GM10248 (cell line): ENCODE measurements at regions not wholly inside any gene's neighbourhood (a gene's known extent, or its start where the extent isn't known, plus 50 kb on each side); places are given as distances from the start of the nearest gene placed in this dataset.
"Not testable (repeated sequence)": the region's sequence is repeated elsewhere in the genome, so short reads cannot be mapped to it uniquely, and the experiment has no call there.

Experiments used
- CTCF ChIA-PET: fragments of 300-600 bp; sonication (Branson Sonifier 250); formaldehyde crosslinking; extraction: SDS; loops from one replicate; lab custom pipeline; 2021; ENCODE audit warnings: antibody characterized with exemption; lab: Yijun Ruan, JAX
- POLR2A ChIA-PET: fragments of 350-650 bp; sonication (Branson Sonifier 250); formaldehyde crosslinking; extraction: SDS; loops from one replicate; lab custom pipeline; 2020; ENCODE audit warnings: antibody characterized with exemption; lab: Yijun Ruan, JAX
- DNase-seq: peaks from one replicate; pipeline ENCODE4 v3.0.0; 2012; ENCODE audit errors: extremely low spot score
- TF ChIP-seq, protein P1 (sequence below): IDR thresholded peaks from 2 replicates; pipeline ENCODE4 v1.5.1; 2012; ENCODE audit warnings: mild to moderate bottlenecking, low read depth; ENCODE audit errors: extremely low read depth, missing control alignments, control extremely low read depth

DNA sequence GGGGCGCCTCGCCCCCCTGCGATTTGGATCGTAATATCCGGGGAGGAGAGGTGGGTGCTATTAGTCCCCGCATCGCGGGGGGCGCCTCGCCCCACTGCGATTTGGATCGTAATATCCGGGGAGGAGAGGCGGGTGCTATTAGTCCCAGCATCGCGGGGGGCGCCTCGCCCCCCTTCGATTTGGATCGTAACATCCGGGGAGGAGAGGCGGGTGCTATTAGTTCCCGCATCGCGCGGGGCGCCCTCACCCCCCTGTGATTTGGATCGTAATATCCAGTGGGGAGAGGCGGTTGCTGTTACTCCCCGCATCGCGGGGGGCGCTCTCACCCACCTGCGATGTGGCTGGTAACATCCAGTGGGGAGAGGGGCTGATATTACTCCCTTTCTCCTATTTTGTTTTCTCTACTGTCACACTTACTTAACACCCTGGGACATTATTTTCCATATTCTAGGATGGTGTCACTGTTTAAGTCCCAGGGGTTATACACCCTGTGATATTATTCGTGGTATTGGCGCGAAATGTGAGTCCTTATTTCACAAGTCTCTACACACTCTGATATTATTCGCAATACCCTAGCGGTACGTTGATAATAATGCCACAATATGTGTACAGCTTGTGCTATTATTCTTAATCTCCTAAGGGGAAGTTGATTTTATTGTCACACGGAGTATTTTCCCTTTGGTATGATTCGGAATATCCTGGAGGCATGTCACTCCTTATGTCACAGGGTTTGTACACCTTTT lies 57.8 kb upstream of the ALDH3B2 start:
- TF ChIP-seq, protein P1, sequence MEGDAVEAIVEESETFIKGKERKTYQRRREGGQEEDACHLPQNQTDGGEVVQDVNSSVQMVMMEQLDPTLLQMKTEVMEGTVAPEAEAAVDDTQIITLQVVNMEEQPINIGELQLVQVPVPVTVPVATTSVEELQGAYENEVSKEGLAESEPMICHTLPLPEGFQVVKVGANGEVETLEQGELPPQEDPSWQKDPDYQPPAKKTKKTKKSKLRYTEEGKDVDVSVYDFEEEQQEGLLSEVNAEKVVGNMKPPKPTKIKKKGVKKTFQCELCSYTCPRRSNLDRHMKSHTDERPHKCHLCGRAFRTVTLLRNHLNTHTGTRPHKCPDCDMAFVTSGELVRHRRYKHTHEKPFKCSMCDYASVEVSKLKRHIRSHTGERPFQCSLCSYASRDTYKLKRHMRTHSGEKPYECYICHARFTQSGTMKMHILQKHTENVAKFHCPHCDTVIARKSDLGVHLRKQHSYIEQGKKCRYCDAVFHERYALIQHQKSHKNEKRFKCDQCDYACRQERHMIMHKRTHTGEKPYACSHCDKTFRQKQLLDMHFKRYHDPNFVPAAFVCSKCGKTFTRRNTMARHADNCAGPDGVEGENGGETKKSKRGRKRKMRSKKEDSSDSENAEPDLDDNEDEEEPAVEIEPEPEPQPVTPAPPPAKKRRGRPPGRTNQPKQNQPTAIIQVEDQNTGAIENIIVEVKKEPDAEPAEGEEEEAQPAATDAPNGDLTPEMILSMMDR = peak; percentile 44
- ChIA-PET CTCF (no interaction called here), POLR2A (no interaction called here)
- DNase-seq = peak; percentile 15

DNA sequence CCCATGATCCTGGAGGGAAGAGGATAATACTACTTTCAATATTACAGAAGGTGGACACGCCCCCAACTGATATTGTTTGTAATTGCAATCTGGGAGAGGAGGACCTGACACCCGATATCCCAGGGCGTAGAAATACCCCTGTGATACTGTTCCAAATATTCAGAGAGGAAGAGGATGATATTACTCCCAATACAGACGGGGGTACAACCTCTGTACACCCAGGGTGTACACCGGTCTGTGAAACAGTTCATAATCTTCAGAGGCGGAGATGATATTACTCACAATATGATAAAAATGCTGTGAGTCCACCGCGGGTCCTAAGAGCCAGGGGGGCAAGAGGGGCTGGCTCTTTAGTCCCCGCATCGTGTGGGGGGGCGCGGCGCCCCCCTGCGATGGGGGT lies 57.2 kb upstream of the ALDH3B2 start:
- CTCF ChIA-PET = no interaction called here
- TF ChIP-seq, protein P1 = no peak
- POLR2A ChIA-PET = no interaction called here
- no peak for DNase-seq

DNA sequence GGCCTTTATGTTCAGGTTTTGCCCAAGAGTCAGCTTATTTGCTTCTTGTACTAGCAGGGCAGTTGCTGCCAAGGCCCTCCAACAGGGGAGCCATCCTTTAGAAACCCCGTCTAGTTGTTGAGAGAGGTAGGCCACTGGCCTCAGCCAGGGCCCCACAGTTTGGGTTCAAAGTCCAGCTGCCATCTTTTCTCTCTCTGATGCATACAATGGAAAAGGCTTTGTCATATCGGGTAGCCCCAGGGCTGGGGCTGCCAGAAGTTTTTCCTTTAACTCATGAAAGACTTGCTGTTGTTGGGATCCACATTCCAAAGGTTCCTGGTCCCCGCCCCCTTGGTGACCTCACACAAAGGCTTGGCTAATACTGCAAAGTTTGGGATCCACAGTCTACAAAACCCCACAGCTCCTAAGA lies 53.7 kb upstream of the ALDH3B2 start:
- DNase-seq, POLR2A ChIA-PET: not testable (repeated sequence)
- CTCF ChIA-PET = interaction anchor here (2.1 kb wide), 1 partner anchor 98 kb away, joined by 7 read pairs; the partner anchor contains the start of gene NUDT8

DNA sequence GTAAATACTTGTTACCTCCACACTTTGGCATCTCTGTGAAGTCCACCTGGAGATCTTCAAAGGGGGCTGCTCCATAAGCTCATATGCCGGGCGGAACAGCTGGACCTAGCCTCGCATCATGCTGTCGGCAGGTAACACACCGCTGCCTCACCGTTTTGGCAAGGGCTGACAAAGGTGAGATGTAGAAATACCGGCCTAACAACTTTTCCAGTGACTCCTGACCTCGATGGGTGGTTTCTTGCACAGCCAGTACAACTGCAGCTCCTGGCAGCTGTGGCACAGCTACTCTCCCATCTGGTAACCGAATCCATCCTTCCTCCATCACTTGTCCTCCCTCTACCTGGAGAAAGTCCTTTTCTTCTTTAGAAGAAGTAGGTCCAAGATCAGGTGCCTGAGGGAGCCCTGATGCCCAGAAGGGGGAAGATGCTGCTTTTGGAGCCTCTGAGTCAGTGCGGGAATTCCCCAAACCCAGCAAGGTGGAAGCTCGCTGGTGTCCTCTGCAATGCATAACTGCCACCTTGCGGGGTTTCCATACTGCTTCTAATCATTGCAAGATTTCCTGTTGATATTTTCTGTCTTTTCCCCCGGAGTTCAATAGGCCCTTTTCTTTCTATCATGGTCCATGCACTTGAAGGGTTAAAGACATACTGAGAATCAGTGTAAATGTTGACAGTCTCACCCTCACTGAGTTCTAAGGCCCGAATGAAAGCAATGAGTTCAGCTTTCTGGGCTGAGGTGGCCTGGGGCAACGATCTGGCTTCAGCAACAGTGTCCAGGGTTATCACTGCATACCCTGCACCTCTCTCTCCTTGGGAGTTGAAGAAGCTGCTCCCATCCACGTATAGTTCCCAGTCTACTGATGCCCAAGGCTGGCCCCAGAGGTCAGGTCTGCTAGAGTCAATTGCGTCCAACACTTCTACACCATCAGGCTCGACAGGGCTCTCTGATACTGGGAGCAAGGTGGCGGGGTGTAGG lies 52.9 kb upstream of the ALDH3B2 start:
- DNase-seq, POLR2A ChIA-PET: not testable (repeated sequence)
- CTCF ChIA-PET = interaction anchor here (2.1 kb wide), 1 partner anchor 97 kb away, joined by 7 read pairs; the partner anchor contains the start of gene NUDT8
